Duodenal mucosa (tissue), 2 donors: ENCODE measurements at regions not wholly inside any gene's neighbourhood (a gene's known extent, or its start where the extent isn't known, plus 50 kb on each side); places are given as distances from the start of the nearest gene placed in this dataset.

Experiments
- H3K27ac ChIP-seq: one replicate; pipeline ENCODE4 v1.7.0; 2013; ENCODE audit warnings: low read depth, low read length
- H3K27me3 ChIP-seq, 2 donors: one replicate each; pipeline ENCODE4 v1.7.0; 2013; ENCODE audit warnings: low read length in 2 of 2, control low read depth in 1 of 2; ENCODE audit not compliant: insufficient read depth in 2 of 2, control insufficient read depth in 1 of 2
- H3K36me3 ChIP-seq, 2 donors: one replicate each; pipeline ENCODE4 v1.7.0; 2013; ENCODE audit warnings: low read length in 2 of 2, control low read depth in 1 of 2; ENCODE audit not compliant: insufficient read depth in 2 of 2, control insufficient read depth in 1 of 2
- H3K4me1 ChIP-seq, 2 donors: one replicate each; pipeline ENCODE4 v1.7.0; 2013; ENCODE audit warnings: low read length in 2 of 2, control low read depth in 1 of 2; ENCODE audit not compliant: insufficient read depth in 2 of 2, control insufficient read depth in 1 of 2
- H3K4me3 ChIP-seq, 2 donors: one replicate each; pipeline ENCODE4 v1.7.0; 2013; ENCODE audit warnings: low read length in 2 of 2, low read depth in 1 of 2
- H3K9ac ChIP-seq, 2 donors: one replicate each; pipeline ENCODE4 v1.7.0; 2013; ENCODE audit warnings: low read length in 2 of 2, low read depth in 1 of 2
- H3K9me3 ChIP-seq, 2 donors: one replicate each; pipeline ENCODE4 v1.7.0; 2013; ENCODE audit warnings: low read length in 2 of 2, control low read depth in 1 of 2; ENCODE audit not compliant: control insufficient read depth in 1 of 2

- Histone ChIP-seq H3K9ac (no peak overlapping the region), H3K27ac (no peak overlapping the region), H3K9me3 (no peaks in the 10 kb centered on the region), H3K4me1 (no peaks in the 10 kb centered on the region), H3K4me3 (no peak overlapping the region), H3K27me3 (peaks cover 0 to 3% of the 10 kb centered on the region in 2 donors), H3K36me3 (no peaks in the 10 kb centered on the region)
Observed at GRCh38 chr13:95386370-95386769, 85.1 kb upstream of the ABCC4 start.

GRCh38 chr13:95387733-95388207 lies 86.5 kb upstream of the ABCC4 start:
- peaks cover 0 to 3% of the 10 kb centered on the region in 2 donors for H3K27me3 ChIP-seq

DNA sequence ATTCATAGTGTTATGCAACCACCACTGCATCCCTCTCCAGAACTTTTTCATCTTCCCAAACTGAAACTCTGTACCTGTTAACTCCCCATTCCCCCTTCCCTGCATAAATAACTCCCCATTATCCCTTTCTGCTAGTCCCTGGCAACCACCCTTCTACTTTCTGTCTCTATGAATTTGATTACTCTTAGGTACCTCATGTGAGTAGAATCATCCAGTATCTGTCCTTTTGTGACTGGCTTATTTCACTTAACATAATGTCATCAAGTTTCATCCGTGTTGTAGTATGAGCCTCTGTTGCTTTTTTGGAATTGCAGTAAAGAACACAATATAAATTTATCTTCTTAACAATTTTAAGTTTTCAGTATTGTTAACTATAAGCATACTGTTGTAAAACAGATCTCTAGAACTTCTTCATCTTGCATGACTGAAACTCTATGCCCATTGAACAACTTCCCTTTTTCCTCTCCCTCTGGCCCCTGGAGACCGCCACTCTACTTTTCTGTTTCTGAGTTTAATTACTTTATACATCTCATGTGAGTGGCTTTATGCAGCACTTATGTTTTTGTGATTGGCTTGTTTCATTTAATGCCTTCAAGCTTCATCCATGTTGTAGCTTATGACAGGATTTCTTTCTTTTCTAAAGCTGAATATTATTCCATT lies 87.3 kb upstream of the ABCC4 start:
- Histone ChIP-seq H3K9me3 (no peaks in the 10 kb centered on the region), H3K27me3 (peaks cover 0 to 3% of the 10 kb centered on the region in 2 donors), H3K36me3 (no peaks in the 10 kb centered on the region), H3K9ac (no peak overlapping the region), H3K4me1 (no peaks in the 10 kb centered on the region), H3K4me3 (no peak overlapping the region), H3K27ac (no peak overlapping the region)

More at GRCh38 chr13:95387733-95388207, 86.5 kb upstream of the ABCC4 start:
- no peaks in the 10 kb centered on the region for H3K4me1 ChIP-seq
- no peaks in the 10 kb centered on the region for H3K36me3 ChIP-seq
- H3K9me3 ChIP-seq = no peaks in the 10 kb centered on the region
- no peak overlapping the region for H3K4me3 ChIP-seq
- H3K27ac ChIP-seq = no peak overlapping the region
- no peak overlapping the region for H3K9ac ChIP-seq

- no peak overlapping the region for H3K9ac ChIP-seq
- no peak overlapping the region for H3K27ac ChIP-seq
- H3K27me3 ChIP-seq = peaks cover 0 to 3% of the 10 kb centered on the region in 2 donors
- no peaks in the 10 kb centered on the region for H3K4me1 ChIP-seq
- H3K4me3 ChIP-seq = no peak overlapping the region
- no peaks in the 10 kb centered on the region for H3K36me3 ChIP-seq
- H3K9me3 ChIP-seq = no peaks in the 10 kb centered on the region
Observed at GRCh38 chr13:95391362-95391761, 90.1 kb upstream of the ABCC4 start.

DNA sequence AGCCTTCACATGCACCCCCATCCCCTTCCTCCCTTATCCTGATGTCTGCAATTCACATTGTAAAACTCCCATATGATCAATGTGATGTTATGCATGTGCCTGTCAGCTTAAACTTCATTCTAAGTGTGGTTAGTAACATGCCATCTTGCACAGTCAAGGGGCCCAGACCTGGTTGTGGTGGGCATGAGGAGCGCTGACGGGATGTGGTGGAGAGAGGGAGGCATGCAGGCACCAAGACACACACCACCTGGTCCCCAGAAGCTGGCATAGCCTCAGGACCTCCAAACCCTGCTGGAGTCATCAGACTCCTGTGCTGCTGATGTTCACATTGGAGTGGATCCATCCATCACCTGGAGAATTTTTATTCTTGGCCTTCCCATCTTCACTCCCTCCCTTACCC lies 90.5 kb upstream of the ABCC4 start:
- Histone ChIP-seq H3K9ac (no peak overlapping the region), H3K27me3 (peaks cover 0 to 3% of the 10 kb centered on the region in 2 donors), H3K4me1 (no peaks in the 10 kb centered on the region), H3K36me3 (no peaks in the 10 kb centered on the region), H3K9me3 (no peaks in the 10 kb centered on the region), H3K27ac (no peak overlapping the region), H3K4me3 (no peak overlapping the region)

GRCh38 chr13:95392597-95392996 lies 91.3 kb upstream of the ABCC4 start:
- H3K27ac ChIP-seq = no peak overlapping the region
- peaks cover 0 to 3% of the 10 kb centered on the region in 2 donors for H3K27me3 ChIP-seq
- H3K9me3 ChIP-seq = no peaks in the 10 kb centered on the region
- H3K4me3 ChIP-seq = no peak overlapping the region
- no peaks in the 10 kb centered on the region for H3K4me1 ChIP-seq
- no peak overlapping the region for H3K9ac ChIP-seq
- no peaks in the 10 kb centered on the region for H3K36me3 ChIP-seq

DNA sequence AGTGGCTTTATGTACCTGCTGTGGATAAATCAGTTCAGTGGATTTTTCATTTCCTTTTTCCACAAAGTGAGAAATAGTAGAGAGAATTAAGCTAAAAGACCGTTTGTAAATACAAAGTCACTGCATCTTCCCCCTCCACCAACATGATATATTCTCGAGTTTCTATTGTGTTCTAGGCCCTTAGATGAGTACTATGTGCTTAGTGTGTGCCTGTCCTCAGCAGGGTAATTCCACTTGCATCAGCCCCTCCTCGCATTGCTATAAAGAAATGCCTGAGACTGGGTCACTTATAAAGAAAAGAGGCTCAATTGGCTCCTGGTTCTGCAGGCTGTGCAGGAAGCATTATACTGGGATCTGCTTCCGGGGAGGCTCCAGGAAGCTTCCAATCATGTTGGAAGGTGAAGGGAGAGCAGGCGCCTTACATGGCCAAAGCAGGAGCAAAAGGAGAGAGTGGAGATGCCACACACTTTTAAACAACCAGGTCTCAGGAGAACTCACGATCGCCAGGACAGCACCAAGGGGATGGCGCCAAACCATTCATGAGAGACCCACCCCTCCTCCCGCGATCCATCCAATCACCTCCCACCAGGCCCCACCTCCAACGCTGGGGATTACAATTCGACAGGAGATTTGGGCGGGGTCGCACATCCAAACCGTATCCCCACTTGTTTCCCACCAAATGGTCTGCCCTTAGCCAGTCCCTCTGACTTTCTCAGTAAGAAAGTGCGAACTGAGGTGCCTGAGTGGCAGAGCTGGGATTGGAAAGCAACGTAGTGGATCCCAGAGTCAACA lies 102.3 kb upstream of the ABCC4 start:
- H3K4me3 ChIP-seq = peak overlapping the region; percentile 53 to 58
- H3K4me1 ChIP-seq = peaks cover 4 to 6% of the 10 kb centered on the region in 2 donors
- H3K27ac ChIP-seq = no peak overlapping the region
- peak overlapping the region in 1 of 2 donors; percentile 9 for H3K9ac ChIP-seq
- no peaks in the 10 kb centered on the region for H3K9me3 ChIP-seq
- no peaks in the 10 kb centered on the region for H3K36me3 ChIP-seq
- H3K27me3 ChIP-seq = no peaks in the 10 kb centered on the region

GRCh38 chr13:95404141-95404882 lies 103.1 kb upstream of the ABCC4 start:
- H3K4me1 ChIP-seq = peaks cover 4 to 6% of the 10 kb centered on the region in 2 donors
- peak overlapping the region; percentile 53 to 58 for H3K4me3 ChIP-seq
- peak overlapping the region in 1 of 2 donors; percentile 9 for H3K9ac ChIP-seq

DNA sequence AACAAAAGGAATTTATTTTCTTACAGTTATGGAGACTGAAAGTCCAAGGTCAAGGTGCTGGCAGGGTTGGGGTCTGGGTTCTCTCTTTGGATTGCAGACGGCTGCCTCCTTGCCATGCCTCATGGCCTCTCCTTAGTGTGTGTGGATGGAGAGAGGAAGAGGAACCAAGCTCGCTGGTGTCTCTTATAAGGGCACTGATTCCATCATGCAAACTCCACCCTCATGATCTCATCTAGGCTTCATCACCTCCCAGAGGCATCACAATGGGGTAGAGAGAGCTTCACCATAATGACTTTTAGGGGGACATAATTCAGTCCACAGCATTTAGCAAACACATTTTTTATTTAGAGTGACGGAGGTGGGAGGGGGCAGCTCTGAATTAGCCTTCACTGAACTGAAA lies 104.9 kb upstream of the ABCC4 start:
- Histone ChIP-seq H3K9me3 (no peaks in the 10 kb centered on the region), H3K27me3 (no peaks in the 10 kb centered on the region), H3K9ac (no peak overlapping the region), H3K36me3 (no peaks in the 10 kb centered on the region), H3K4me1 (peaks cover 4 to 6% of the 10 kb centered on the region in 2 donors), H3K4me3 (no peak overlapping the region), H3K27ac (no peak overlapping the region)

More at GRCh38 chr13:95404141-95404882, 103.1 kb upstream of the ABCC4 start:
- Histone ChIP-seq H3K27me3 (no peaks in the 10 kb centered on the region), H3K36me3 (no peaks in the 10 kb centered on the region), H3K27ac (no peak overlapping the region), H3K9me3 (no peaks in the 10 kb centered on the region)
